ENCODE measurements at regions not wholly inside any gene's neighbourhood (a gene's known extent, or its start where the extent isn't known, plus 50 kb on each side); places are given as distances from the start of the nearest gene placed in this dataset. TPM values are rescaled to one million over a fixed set of nuclear protein-coding genes. Genes with fewer than 3 reads are reported as not detected.
"Not testable (repeated sequence)": the region's sequence is repeated elsewhere in the genome, so short reads cannot be mapped to it uniquely, and the experiment has no call there.

- CTCF ChIA-PET; BruUV-seq (replicated peaks); H3K9me3 Mint-ChIP-seq (ENCODE audit: low read depth, unreplicated experiment); H3K27me3 Mint-ChIP-seq (ENCODE audit: unreplicated experiment); H3K36me3 Mint-ChIP-seq (ENCODE audit: insufficient read depth, unreplicated experiment); intact Hi-C loops (cut with micrococcal nuclease; ENCODE audit: unreplicated experiment); H3K4me1 Mint-ChIP-seq (ENCODE audit: low read depth, unreplicated experiment); DNase-seq; H3K4me3 Mint-ChIP-seq (ENCODE audit: low read depth, unreplicated experiment); H3K27ac Mint-ChIP-seq (ENCODE audit: unreplicated experiment): not testable (repeated sequence)
Measured at GRCh38 chr2:87685558-87685957, 62.3 kb upstream of the PLGLB2 start.

DNA sequence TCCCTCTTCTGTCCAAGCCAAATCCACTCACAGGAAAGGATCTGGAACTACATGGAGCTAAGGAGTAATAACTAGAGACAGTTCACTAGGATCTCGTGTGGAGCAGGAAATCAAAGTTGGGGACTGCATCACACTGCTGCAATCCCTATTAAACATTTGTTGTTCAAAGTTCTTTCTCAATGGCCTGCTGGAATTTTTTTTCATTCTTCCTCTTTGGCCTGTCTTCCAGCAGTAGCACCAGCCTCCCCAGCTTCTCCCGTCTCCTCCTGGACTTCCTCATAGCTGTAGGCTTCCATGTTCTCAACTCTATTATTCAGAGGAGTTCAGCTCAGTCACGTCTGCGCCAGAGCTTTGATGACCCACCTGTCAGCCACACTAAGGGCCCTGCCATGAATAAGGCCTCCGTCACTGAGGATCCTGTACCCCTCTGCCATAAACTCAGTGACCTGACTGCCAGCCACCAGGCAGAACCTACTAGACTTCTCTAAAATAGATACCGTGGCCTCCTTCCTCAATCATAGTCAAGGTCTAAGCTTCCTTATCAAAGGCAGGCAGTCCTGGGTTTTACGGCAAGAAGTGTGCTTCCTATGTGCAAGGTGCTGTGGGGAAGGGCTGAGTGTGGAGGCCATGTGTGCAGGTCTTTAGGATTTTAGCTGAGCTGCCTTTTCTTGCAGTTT is 60.9 kb upstream of the PLGLB2 start:
- H3K4me1 Mint-ChIP-seq (ENCODE audit: low read depth, unreplicated experiment); H3K27ac Mint-ChIP-seq (ENCODE audit: unreplicated experiment); BruUV-seq (replicated peaks); intact Hi-C loops (cut with micrococcal nuclease; ENCODE audit: unreplicated experiment); H3K9me3 Mint-ChIP-seq (ENCODE audit: low read depth, unreplicated experiment); DNase-seq; H3K4me3 Mint-ChIP-seq (ENCODE audit: low read depth, unreplicated experiment); H3K36me3 Mint-ChIP-seq (ENCODE audit: insufficient read depth, unreplicated experiment); H3K27me3 Mint-ChIP-seq (ENCODE audit: unreplicated experiment); CTCF ChIA-PET: not testable (repeated sequence)

- H3K27ac Mint-ChIP-seq (ENCODE audit: unreplicated experiment); DNase-seq; H3K27me3 Mint-ChIP-seq (ENCODE audit: unreplicated experiment); BruUV-seq (replicated peaks); H3K36me3 Mint-ChIP-seq (ENCODE audit: insufficient read depth, unreplicated experiment); H3K4me3 Mint-ChIP-seq (ENCODE audit: low read depth, unreplicated experiment); intact Hi-C loops (cut with micrococcal nuclease; ENCODE audit: unreplicated experiment); H3K9me3 Mint-ChIP-seq (ENCODE audit: low read depth, unreplicated experiment); CTCF ChIA-PET: not testable (repeated sequence)
- H3K4me1 Mint-ChIP-seq (ENCODE audit: low read depth, unreplicated experiment), result peaks cover 11% of the 10 kb centered on the region
Measured at GRCh38 chr2:87687550-87688270, 60.2 kb upstream of the PLGLB2 start.

- intact Hi-C loops (cut with micrococcal nuclease; ENCODE audit: unreplicated experiment); CTCF ChIA-PET; BruUV-seq (replicated peaks): not testable (repeated sequence)
Measured at GRCh38 chr2:87691899-87692592, 55.8 kb upstream of the PLGLB2 start.

GRCh38 chr2:87692914-87693313 is 55.0 kb upstream of the PLGLB2 start:
- H3K4me3 Mint-ChIP-seq (ENCODE audit: low read depth, unreplicated experiment); H3K9me3 Mint-ChIP-seq (ENCODE audit: low read depth, unreplicated experiment); CTCF ChIA-PET; H3K27me3 Mint-ChIP-seq (ENCODE audit: unreplicated experiment); H3K27ac Mint-ChIP-seq (ENCODE audit: unreplicated experiment); H3K36me3 Mint-ChIP-seq (ENCODE audit: insufficient read depth, unreplicated experiment); intact Hi-C loops (cut with micrococcal nuclease; ENCODE audit: unreplicated experiment); BruUV-seq (replicated peaks): not testable (repeated sequence)
- H3K4me1 Mint-ChIP-seq (ENCODE audit: low read depth, unreplicated experiment), result peaks cover 14% of the 10 kb centered on the region
- DNase-seq, result peak; percentile 31

More at GRCh38 chr2:87691899-87692592, 55.8 kb upstream of the PLGLB2 start:
- not testable (repeated sequence) for H3K27me3 Mint-ChIP-seq (ENCODE audit: unreplicated experiment); H3K4me3 Mint-ChIP-seq (ENCODE audit: low read depth, unreplicated experiment); H3K9me3 Mint-ChIP-seq (ENCODE audit: low read depth, unreplicated experiment); H3K27ac Mint-ChIP-seq (ENCODE audit: unreplicated experiment); DNase-seq; H3K36me3 Mint-ChIP-seq (ENCODE audit: insufficient read depth, unreplicated experiment)
- peaks cover 14% of the 10 kb centered on the region for H3K4me1 Mint-ChIP-seq (ENCODE audit: low read depth, unreplicated experiment)

DNA sequence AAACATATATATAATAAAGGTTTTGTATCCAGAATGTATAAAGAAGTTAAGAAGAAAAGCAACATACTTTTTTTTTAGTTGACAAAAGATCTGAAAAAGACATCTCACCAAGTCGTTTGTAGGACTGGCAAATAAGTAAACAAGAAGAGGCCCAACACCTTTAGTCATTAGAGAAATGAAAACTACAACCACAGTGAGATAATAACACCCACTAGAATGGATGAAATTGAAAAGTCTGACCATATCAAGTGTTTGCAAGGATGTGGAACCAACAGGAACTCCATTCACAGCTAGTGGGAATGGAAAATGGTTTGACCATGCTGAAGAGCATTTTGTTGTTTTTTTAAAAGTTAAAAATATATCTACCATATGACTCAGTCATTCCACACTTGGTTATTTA is 54.0 kb upstream of the PLGLB2 start:
- H3K27me3 Mint-ChIP-seq (ENCODE audit: unreplicated experiment); H3K27ac Mint-ChIP-seq (ENCODE audit: unreplicated experiment); DNase-seq; intact Hi-C loops (cut with micrococcal nuclease; ENCODE audit: unreplicated experiment); H3K9me3 Mint-ChIP-seq (ENCODE audit: low read depth, unreplicated experiment); BruUV-seq (replicated peaks); H3K4me3 Mint-ChIP-seq (ENCODE audit: low read depth, unreplicated experiment); H3K36me3 Mint-ChIP-seq (ENCODE audit: insufficient read depth, unreplicated experiment); CTCF ChIA-PET: not testable (repeated sequence)
- peaks cover 14% of the 10 kb centered on the region for H3K4me1 Mint-ChIP-seq (ENCODE audit: low read depth, unreplicated experiment)

DNA sequence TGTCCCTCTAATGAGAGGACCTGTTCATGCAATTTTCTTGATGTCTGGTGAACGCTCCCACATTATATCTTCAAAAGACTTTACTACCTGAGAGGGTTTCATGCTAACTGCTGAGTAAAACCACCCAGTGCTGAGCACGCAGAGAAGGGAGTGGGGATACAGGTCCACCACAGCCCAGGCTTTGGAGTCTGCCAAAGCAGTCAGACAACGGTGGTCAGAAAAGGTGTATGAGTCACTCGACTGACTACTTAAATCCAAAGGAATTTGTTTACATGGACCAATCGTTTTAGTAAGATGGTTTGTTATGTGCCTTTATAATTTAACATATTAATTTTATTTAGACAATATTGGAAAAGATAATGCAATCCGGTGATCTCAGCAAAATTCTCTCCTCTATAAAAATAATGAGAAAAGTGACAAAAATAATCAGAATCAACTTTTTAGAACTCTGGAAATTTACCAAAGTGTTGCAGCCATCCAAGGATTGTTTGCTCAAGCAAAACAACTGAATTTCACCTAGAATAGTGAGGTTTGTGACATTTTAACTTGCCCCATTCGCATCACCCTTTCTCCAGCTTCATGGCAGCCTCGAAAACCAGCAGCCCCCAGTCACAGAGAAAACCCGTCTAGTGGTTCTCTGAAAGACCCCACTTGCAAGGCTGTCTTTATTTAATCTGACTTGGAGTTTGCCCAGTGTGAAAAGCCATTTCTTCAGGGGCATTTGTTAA is 52.1 kb upstream of the PLGLB2 start:
- BruUV-seq (replicated peaks); H3K27me3 Mint-ChIP-seq (ENCODE audit: unreplicated experiment); intact Hi-C loops (cut with micrococcal nuclease; ENCODE audit: unreplicated experiment); H3K9me3 Mint-ChIP-seq (ENCODE audit: low read depth, unreplicated experiment); H3K27ac Mint-ChIP-seq (ENCODE audit: unreplicated experiment); CTCF ChIA-PET; H3K36me3 Mint-ChIP-seq (ENCODE audit: insufficient read depth, unreplicated experiment); H3K4me3 Mint-ChIP-seq (ENCODE audit: low read depth, unreplicated experiment): not testable (repeated sequence)
- peaks cover 14% of the 10 kb centered on the region for H3K4me1 Mint-ChIP-seq (ENCODE audit: low read depth, unreplicated experiment)
- DNase-seq, result peak; percentile 19

Small RNA genes lying in the stretch of these regions (microRNA-seq; reads per million reads assigned to microRNA genes)
- not detected for gene MIR4771-1

All from Calu3 (cell line).